GM23338 (cell line): ENCODE measurements at regions not wholly inside any gene's neighbourhood (a gene's known extent, or its start where the extent isn't known, plus 50 kb on each side); places are given as distances from the start of the nearest gene placed in this dataset.

ENCODE experiments used
- ATAC-seq: fragments of 200-7000 bp; cut with Tn5 transposase; 3 replicates; pipeline ENCODE4 v1.9.1; 2020
- DNase-seq: peaks from one replicate; pipeline ENCODE4 v3.0.0-alpha.2; 2015; ENCODE audit warnings: low spot score
- H2AFZ ChIP-seq: fragments of 200-600 bp; sonication (generic); 2 replicates; pipeline ENCODE4 v1.8.0; 2016; ENCODE audit warnings: antibody characterized with exemption, mild to moderate bottlenecking, moderate library complexity
- H3F3A ChIP-seq: fragments of 200-600 bp; sonication (generic); replicated peaks from 2 replicates; pipeline ENCODE4 v1.8.0; 2017; ENCODE audit warnings: antibody characterized with exemption, mixed run types, low read depth
- H3K27ac ChIP-seq: fragments of 200-600 bp; sonication (generic); 2 replicates; pipeline ENCODE4 v1.6.1; 2016; ENCODE audit warnings: low read depth
- H3K27me3 ChIP-seq: fragments of 200-600 bp; sonication (generic); 2 replicates; pipeline ENCODE4 v1.8.0; 2016; ENCODE audit warnings: mild to moderate bottlenecking, mixed run types, moderate library complexity; ENCODE audit not compliant: insufficient read depth
- H3K36me3 ChIP-seq: fragments of 200-600 bp; sonication (generic); 2 replicates; pipeline ENCODE4 v1.8.0; 2016; ENCODE audit warnings: mild to moderate bottlenecking; ENCODE audit not compliant: insufficient read depth
- H3K4me1 ChIP-seq: fragments of 200-600 bp; sonication (generic); 2 replicates; pipeline ENCODE4 v1.8.0; 2016; ENCODE audit warnings: mild to moderate bottlenecking, moderate library complexity; ENCODE audit not compliant: insufficient read depth
- H3K4me2 ChIP-seq: fragments of 200-600 bp; sonication (generic); 2 replicates; pipeline ENCODE4 v1.7.1; 2017; ENCODE audit warnings: mixed run types
- H3K4me3 ChIP-seq: fragments of 200-600 bp; sonication (generic); 2 replicates; pipeline ENCODE4 v1.6.1; 2016; ENCODE audit warnings: mixed run types
- H3K79me2 ChIP-seq: fragments of 200-600 bp; sonication (generic); replicated peaks from 2 replicates; pipeline ENCODE4 v1.8.0; 2017; ENCODE audit warnings: mild to moderate bottlenecking; ENCODE audit not compliant: insufficient read depth
- H3K9me2 ChIP-seq: fragments of 200-600 bp; sonication (generic); 2 replicates; pipeline ENCODE4 v1.8.0; 2017; ENCODE audit not compliant: insufficient read depth
- H4K20me1 ChIP-seq: fragments of 200-600 bp; sonication (generic); replicated peaks from 2 replicates; pipeline ENCODE4 v1.8.0; 2017; ENCODE audit warnings: mild to moderate bottlenecking; ENCODE audit not compliant: insufficient read depth
- H3K27ac Mint-ChIP-seq: 2 replicates; pipeline ENCODE4 v1.8.0; 2020; ENCODE audit warnings: inconsistent platforms, mild to moderate bottlenecking, moderate library complexity, mixed read lengths
- H3K27me3 Mint-ChIP-seq: 3 replicates; pipeline ENCODE4 v1.8.0; 2022; ENCODE audit warnings: low read depth, mild to moderate bottlenecking, moderate library complexity, mixed read lengths, inconsistent platforms; ENCODE audit not compliant: insufficient read depth, poor library complexity
- H3K36me3 Mint-ChIP-seq: 3 replicates; pipeline ENCODE4 v1.8.0; 2021; ENCODE audit warnings: low read depth, mild to moderate bottlenecking, inconsistent platforms, moderate library complexity, mixed read lengths
- H3K4me1 Mint-ChIP-seq: 3 replicates; pipeline ENCODE4 v1.8.0; 2020; ENCODE audit warnings: mild to moderate bottlenecking, inconsistent platforms, mixed read lengths
- H3K4me3 Mint-ChIP-seq: 3 replicates; pipeline ENCODE4 v1.8.0; 2021; ENCODE audit warnings: moderate library complexity, mild to moderate bottlenecking, inconsistent platforms, mixed read lengths
- H3K9me3 Mint-ChIP-seq: 3 replicates; pipeline ENCODE4 v1.8.0; 2020; ENCODE audit warnings: moderate library complexity, mild to moderate bottlenecking, inconsistent platforms, mixed read lengths
- CREB1 ChIP-seq: fragments of 250-450 bp; sonication (Bioruptor Pico); IDR thresholded peaks from 2 replicates; pipeline ENCODE4 v1.5.0; 2020; ENCODE audit warnings: low read depth, mild to moderate bottlenecking, moderate library complexity
- EZH2 ChIP-seq: fragments of 200-600 bp; sonication (generic); IDR thresholded peaks from one replicate; pipeline ENCODE4 v1.8.0; 2017; ENCODE audit warnings: antibody characterized with exemption, mild to moderate bottlenecking, low read depth; ENCODE audit not compliant: unreplicated experiment
- EZH2phosphoT487 ChIP-seq: fragments of 200-600 bp; sonication (generic); IDR thresholded peaks from one replicate; pipeline ENCODE4 v1.8.1; 2018; ENCODE audit warnings: antibody characterized with exemption; ENCODE audit not compliant: unreplicated experiment
- JUNB ChIP-seq: IDR thresholded peaks from one replicate; pipeline ENCODE4 v1.6.1; 2016; ENCODE audit warnings: antibody characterized with exemption; ENCODE audit not compliant: unreplicated experiment
- POLR2AphosphoS5 ChIP-seq: IDR thresholded peaks from 2 replicates; pipeline ENCODE4 v1.6.1; 2016; ENCODE audit warnings: antibody characterized with exemption, low read depth
- STAT1 ChIP-seq: IDR thresholded peaks from one replicate; pipeline ENCODE4 v1.6.1; 2016; ENCODE audit warnings: antibody characterized with exemption; ENCODE audit not compliant: unreplicated experiment
- ZNF114 ChIP-seq: fragments of 250-450 bp; sonication (Bioruptor Pico); IDR thresholded peaks from 2 replicates; pipeline ENCODE4 v1.5.0; 2020; ENCODE audit warnings: mild to moderate bottlenecking, moderate library complexity
- ZNF331 ChIP-seq: fragments of 250-450 bp; sonication (Bioruptor Pico); IDR thresholded peaks from 2 replicates; pipeline ENCODE4 v1.5.0; 2020; ENCODE audit warnings: low read depth, mild to moderate bottlenecking, moderate library complexity
- TF ChIP-seq, protein P1 (sequence below), 2 experiments: fragments of 200-600 bp in 1 of 2; sonication (generic) in 1 of 2; conservative IDR thresholded peaks; 2 replicates each; pipeline versions ENCODE4 v1.5.1 to v1.6.1; 2016 to 2017; ENCODE audit warnings: antibody characterized with exemption in 2 of 2, low read depth in 2 of 2, mild to moderate bottlenecking in 2 of 2, moderate library complexity in 1 of 2
- TF ChIP-seq, protein P2 (sequence below): fragments of 250-450 bp; sonication (Bioruptor Pico); IDR thresholded peaks from 2 replicates; pipeline ENCODE4 v1.5.0; 2020; ENCODE audit warnings: mild to moderate bottlenecking, moderate library complexity
- TF ChIP-seq, protein P3 (sequence below): IDR thresholded peaks from 2 replicates; pipeline ENCODE4 v1.6.1; 2016; ENCODE audit warnings: antibody characterized with exemption

DNA sequence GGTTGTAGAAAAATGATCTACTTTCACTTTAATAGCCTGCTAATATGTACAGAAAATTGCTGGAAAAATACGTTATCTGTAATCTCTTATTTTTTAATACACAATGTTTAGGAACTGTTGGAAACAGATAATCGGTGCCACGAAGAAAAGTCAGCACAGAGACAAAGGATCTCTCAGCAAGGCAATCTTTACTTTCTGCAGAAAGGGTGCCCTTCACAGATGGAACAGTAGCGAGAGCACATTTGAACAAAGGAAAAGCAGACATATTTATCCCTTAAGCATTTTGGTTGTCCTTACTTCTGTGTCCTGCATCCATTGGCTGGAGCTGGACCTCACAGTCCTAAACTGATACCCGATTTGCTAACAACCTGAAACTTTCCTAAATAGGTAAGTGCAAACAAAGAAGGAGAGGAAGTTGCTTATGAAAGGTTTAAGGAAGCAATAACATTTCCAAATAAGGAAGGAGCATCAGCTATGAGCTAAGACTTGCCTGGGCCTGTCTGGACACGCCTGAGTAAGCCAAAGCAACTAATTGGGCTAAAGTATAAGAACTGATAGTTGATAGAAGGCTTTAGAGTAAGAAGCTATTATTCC is 640.0 kb downstream of the SH2D4B start:
- no peaks in the 10 kb centered on the region for H3K79me2 ChIP-seq
- TF ChIP-seq, protein P1, sequence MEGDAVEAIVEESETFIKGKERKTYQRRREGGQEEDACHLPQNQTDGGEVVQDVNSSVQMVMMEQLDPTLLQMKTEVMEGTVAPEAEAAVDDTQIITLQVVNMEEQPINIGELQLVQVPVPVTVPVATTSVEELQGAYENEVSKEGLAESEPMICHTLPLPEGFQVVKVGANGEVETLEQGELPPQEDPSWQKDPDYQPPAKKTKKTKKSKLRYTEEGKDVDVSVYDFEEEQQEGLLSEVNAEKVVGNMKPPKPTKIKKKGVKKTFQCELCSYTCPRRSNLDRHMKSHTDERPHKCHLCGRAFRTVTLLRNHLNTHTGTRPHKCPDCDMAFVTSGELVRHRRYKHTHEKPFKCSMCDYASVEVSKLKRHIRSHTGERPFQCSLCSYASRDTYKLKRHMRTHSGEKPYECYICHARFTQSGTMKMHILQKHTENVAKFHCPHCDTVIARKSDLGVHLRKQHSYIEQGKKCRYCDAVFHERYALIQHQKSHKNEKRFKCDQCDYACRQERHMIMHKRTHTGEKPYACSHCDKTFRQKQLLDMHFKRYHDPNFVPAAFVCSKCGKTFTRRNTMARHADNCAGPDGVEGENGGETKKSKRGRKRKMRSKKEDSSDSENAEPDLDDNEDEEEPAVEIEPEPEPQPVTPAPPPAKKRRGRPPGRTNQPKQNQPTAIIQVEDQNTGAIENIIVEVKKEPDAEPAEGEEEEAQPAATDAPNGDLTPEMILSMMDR (conservative IDR thresholded peaks at IDR 0.05; ENCODE audit: low read depth in 2 of 2), result no peak
- TF ChIP-seq ZNF331 (CRISPR knock-in tag) (no peak), STAT1 (no peak), POLR2AphosphoS5 (no peak), JUNB (no peak), ZNF114 (no peak)
- no peaks in the 10 kb centered on the region for H3K27me3 ChIP-seq
- DNase-seq (no peak), ATAC-seq (no peak)
- H3K9me2 ChIP-seq, result no peaks in the 10 kb centered on the region
- peaks cover 6% of the 10 kb centered on the region; the same call in 1 of the 2 replicates for H3K36me3 ChIP-seq
- H3K4me2 ChIP-seq, result no peak overlapping the region
- no peaks in the 10 kb centered on the region; the same call in 1 of the 2 replicates for H4K20me1 ChIP-seq
- Mint-ChIP-seq H3K27me3 (no peaks in the 10 kb centered on the region), H3K4me3 (no peak overlapping the region), H3K4me1 (peaks cover 5% of the 10 kb centered on the region; the same call in 1 of the 3 replicates), H3K9me3 (peaks cover 15% of the 10 kb centered on the region), H3K27ac (no peak overlapping the region), H3K36me3 (peaks cover 18% of the 10 kb centered on the region; the same call in 2 of the 3 replicates)
- H3K4me1 ChIP-seq, result no peaks in the 10 kb centered on the region
- no peak overlapping the region for H3K4me3 ChIP-seq
- no peak overlapping the region for H3K27ac ChIP-seq
- H3F3A ChIP-seq, result no peaks in the 10 kb centered on the region
- H2AFZ ChIP-seq, result no peak overlapping the region

DNA sequence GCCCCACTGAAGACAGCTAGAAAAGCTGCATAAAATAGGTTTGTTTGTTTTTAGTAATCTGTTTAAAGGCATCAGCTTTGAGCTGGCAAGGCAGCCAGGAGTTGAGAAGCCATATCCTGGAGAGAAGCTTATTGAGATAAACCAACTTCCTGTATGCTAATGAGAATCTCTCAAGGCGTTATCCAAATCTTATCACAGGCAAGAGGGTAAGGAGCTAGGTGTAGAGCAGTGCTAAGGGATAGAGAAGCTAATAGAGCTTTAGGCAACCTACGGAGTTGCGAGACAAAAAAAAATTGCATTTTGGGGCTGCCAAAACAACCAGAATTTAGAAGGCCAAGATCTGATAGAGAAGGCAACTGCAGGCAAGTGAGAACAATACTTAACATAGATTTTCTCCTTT is 641.6 kb downstream of the SH2D4B start:
- Mint-ChIP-seq H3K27me3 (no peaks in the 10 kb centered on the region), H3K9me3 (peaks cover 15% of the 10 kb centered on the region)
- TF ChIP-seq JUNB, result no peak
- TF ChIP-seq EZH2phosphoT487, result no peak
- TF ChIP-seq POLR2AphosphoS5, result no peak
- TF ChIP-seq, protein P2, sequence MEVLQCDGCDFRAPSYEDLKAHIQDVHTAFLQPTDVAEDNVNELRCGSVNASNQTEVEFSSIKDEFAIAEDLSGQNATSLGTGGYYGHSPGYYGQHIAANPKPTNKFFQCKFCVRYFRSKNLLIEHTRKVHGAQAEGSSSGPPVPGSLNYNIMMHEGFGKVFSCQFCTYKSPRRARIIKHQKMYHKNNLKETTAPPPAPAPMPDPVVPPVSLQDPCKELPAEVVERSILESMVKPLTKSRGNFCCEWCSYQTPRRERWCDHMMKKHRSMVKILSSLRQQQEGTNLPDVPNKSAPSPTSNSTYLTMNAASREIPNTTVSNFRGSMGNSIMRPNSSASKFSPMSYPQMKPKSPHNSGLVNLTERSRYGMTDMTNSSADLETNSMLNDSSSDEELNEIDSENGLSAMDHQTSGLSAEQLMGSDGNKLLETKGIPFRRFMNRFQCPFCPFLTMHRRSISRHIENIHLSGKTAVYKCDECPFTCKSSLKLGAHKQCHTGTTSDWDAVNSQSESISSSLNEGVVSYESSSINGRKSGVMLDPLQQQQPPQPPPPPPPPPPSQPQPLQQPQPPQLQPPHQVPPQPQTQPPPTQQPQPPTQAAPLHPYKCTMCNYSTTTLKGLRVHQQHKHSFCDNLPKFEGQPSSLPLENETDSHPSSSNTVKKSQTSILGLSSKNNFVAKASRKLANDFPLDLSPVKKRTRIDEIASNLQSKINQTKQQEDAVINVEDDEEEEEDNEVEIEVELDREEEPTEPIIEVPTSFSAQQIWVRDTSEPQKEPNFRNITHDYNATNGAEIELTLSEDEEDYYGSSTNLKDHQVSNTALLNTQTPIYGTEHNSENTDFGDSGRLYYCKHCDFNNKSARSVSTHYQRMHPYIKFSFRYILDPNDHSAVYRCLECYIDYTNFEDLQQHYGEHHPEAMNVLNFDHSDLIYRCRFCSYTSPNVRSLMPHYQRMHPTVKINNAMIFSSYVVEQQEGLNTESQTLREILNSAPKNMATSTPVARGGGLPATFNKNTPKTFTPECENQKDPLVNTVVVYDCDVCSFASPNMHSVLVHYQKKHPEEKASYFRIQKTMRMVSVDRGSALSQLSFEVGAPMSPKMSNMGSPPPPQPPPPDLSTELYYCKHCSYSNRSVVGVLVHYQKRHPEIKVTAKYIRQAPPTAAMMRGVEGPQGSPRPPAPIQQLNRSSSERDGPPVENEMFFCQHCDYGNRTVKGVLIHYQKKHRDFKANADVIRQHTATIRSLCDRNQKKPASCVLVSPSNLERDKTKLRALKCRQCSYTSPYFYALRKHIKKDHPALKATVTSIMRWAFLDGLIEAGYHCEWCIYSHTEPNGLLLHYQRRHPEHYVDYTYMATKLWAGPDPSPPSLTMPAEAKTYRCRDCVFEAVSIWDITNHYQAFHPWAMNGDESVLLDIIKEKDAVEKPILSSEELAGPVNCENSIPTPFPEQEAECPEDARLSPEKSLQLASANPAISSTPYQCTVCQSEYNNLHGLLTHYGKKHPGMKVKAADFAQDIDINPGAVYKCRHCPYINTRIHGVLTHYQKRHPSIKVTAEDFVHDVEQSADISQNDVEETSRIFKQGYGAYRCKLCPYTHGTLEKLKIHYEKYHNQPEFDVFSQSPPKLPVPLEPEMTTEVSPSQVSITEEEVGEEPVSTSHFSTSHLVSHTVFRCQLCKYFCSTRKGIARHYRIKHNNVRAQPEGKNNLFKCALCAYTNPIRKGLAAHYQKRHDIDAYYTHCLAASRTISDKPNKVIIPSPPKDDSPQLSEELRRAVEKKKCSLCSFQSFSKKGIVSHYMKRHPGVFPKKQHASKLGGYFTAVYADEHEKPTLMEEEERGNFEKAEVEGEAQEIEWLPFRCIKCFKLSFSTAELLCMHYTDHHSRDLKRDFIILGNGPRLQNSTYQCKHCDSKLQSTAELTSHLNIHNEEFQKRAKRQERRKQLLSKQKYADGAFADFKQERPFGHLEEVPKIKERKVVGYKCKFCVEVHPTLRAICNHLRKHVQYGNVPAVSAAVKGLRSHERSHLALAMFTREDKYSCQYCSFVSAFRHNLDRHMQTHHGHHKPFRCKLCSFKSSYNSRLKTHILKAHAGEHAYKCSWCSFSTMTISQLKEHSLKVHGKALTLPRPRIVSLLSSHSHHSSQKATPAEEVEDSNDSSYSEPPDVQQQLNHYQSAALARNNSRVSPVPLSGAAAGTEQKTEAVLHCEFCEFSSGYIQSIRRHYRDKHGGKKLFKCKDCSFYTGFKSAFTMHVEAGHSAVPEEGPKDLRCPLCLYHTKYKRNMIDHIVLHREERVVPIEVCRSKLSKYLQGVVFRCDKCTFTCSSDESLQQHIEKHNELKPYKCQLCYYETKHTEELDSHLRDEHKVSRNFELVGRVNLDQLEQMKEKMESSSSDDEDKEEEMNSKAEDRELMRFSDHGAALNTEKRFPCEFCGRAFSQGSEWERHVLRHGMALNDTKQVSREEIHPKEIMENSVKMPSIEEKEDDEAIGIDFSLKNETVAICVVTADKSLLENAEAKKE (CRISPR knock-in tag), result no peak
- TF ChIP-seq CREB1 (CRISPR knock-in tag), result no peak
- no peak for TF ChIP-seq EZH2
- TF ChIP-seq, protein P3, sequence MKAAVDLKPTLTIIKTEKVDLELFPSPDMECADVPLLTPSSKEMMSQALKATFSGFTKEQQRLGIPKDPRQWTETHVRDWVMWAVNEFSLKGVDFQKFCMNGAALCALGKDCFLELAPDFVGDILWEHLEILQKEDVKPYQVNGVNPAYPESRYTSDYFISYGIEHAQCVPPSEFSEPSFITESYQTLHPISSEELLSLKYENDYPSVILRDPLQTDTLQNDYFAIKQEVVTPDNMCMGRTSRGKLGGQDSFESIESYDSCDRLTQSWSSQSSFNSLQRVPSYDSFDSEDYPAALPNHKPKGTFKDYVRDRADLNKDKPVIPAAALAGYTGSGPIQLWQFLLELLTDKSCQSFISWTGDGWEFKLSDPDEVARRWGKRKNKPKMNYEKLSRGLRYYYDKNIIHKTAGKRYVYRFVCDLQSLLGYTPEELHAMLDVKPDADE, result no peak
- no peak for TF ChIP-seq STAT1

More for the DNA sequence above, 641.6 kb downstream of the SH2D4B start:
- H3K9me2 ChIP-seq, result no peaks in the 10 kb centered on the region; the same call in 1 of the 2 replicates
- H3K27me3 ChIP-seq, result no peaks in the 10 kb centered on the region
- H3K4me3 Mint-ChIP-seq, result no peak overlapping the region
- no peaks in the 10 kb centered on the region for H3F3A ChIP-seq
- no peak overlapping the region for H3K27ac Mint-ChIP-seq
- H4K20me1 ChIP-seq, result no peaks in the 10 kb centered on the region
- peaks cover 5% of the 10 kb centered on the region; the same call in 1 of the 3 replicates for H3K4me1 Mint-ChIP-seq
- ATAC-seq (peak; percentile 49; the same call in 2 of the 3 replicates), DNase-seq (peak; percentile 12)
- peak overlapping the region; percentile 76 for H2AFZ ChIP-seq
- H3K4me2 ChIP-seq, result no peak overlapping the region
- no peaks in the 10 kb centered on the region for H3K79me2 ChIP-seq
- H3K36me3 ChIP-seq, result peaks cover 6% of the 10 kb centered on the region; the same call in 1 of the 2 replicates
- H3K36me3 Mint-ChIP-seq, result peaks cover 18% of the 10 kb centered on the region; the same call in 2 of the 3 replicates
- no peak overlapping the region for H3K4me3 ChIP-seq
- H3K27ac ChIP-seq, result no peak overlapping the region
- H3K4me1 ChIP-seq, result no peaks in the 10 kb centered on the region
